ENCODE measurements at regions not wholly inside any gene's neighbourhood (a gene's known extent, or its start where the extent isn't known, plus 50 kb on each side); places are given as distances from the start of the nearest gene placed in this dataset.

DNA sequence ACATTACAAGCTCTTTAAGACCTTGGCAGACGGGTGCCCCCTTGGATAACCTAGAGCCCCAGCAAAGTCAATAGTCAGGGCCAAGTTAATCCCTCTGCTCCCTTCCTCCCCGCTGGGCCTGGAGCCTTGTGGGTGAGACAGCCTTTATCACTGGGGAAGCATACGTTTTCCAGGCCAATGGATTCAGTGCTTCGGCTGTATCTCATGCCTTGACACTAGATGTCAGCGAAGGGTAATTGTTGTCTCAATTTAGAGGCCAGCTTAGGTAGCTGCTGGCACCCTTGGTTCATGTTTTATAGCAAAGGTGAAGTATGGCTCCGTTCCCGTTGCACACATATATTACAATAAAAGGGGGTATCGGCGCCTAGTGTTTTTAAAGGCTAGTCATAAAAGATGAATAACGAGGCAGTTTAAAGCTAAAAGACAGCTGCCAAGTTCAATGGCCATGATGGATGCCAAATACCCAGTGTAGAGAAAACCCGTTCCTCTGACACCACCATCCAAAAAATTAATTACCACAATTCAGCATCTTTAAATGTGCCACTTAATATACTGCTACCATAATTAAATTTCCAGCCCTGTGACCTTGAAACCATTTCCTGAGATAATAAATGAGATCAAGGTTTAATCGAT is 52.3 kb upstream of the BNIP2 start:
- TF ChIP-seq JUN (IDR thresholded peaks at IDR 0.05; ENCODE audit: borderline replicate concordance, insufficient read depth, insufficient read length, low read depth) (no peak), POLR2AphosphoS5 (IDR thresholded peaks at IDR 0.05; ENCODE audit: insufficient read depth, low read depth, low read length) (no peak), MYC (IDR thresholded peaks at IDR 0.05; ENCODE audit: low read depth, low read length) (no peak), CTCF (IDR thresholded peaks at IDR 0.05; ENCODE audit: extremely low read depth in 1 of 2, insufficient read depth in 1 of 2, low read depth in 1 of 2, low read length in 2 of 2) (peak in 1 of 2 donors; percentile 2), POLR2A (IDR thresholded peaks at IDR 0.05; ENCODE audit: low read depth, low read length) (no peak), EZH2 (IDR thresholded peaks at IDR 0.05; ENCODE audit: borderline replicate concordance, low read depth, low read length, severe bottlenecking) (no peak), GATA2 (IDR thresholded peaks at IDR 0.05; ENCODE audit: insufficient read depth, insufficient read length, low read depth, low read length) (no peak)
- TF ChIP-seq, protein P1, sequence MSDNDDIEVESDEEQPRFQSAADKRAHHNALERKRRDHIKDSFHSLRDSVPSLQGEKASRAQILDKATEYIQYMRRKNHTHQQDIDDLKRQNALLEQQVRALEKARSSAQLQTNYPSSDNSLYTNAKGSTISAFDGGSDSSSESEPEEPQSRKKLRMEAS (IDR thresholded peaks at IDR 0.05; ENCODE audit: insufficient read depth, insufficient read length): no peak

All from endothelial cell of umbilical vein (primary cell).